GM18498 (cell line): ENCODE measurements at regions not wholly inside any gene's neighbourhood (a gene's known extent, or its start where the extent isn't known, plus 50 kb on each side); places are given as distances from the start of the nearest gene placed in this dataset.

Source experiments
- ATAC-seq: cut with Tn5 transposase; IDR thresholded peaks from one replicate; pipeline ENCODE4 v1.9.1; 2021; ENCODE audit warnings: mild to moderate bottlenecking, moderate library complexity; ENCODE audit not compliant: unreplicated experiment

DNA sequence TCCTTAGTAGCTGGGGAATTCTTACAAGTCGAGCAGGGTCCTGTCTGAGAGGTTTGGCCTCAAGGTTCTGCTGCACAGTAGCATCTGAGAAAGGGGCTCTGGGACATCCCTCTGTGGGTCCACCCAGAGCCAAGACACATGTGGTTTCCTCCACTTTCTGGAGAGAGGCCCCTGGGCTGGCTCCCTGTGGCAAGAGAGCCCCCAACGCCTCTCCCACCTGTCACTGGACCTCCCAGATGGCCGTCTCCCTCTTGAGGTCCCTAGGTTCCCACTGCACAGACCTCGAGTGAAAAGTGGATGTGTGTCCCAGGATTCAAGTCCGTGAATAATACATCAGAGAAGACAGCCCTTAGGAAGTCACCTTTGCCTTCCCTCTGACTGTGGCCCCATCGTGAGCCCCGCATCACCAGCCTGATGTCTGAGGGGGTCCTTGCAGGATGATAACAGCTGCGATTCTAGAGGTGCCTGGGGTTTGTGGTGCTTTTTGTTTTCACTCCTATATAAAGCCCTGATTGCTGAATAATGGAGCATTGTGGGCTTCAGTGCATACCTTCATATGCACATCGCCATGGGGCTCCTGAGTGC lies 319.0 kb downstream of the GLRX3 start:
- ATAC-seq: no peak

GRCh38 chr10:130455791-130456190 lies 319.6 kb downstream of the GLRX3 start:
- no peak for ATAC-seq

DNA sequence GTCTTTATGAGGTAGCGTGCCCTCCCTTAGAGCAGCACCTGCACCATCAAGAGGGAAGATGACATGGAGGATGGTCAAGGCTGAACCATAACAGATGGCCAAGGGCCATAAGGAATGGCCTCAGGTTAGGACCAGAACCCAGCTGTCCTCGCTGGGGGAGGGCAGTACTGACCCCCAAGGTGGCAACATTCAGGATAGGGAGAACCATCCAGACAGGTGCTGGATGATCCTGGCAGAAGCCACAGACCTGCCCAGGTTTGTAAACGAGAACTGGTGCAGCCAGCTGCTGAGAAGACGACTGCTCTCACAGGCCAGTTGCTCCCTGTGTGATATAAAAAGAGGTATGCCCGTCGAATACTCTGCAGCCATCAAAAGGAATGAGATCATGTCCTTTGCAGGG lies 320.4 kb downstream of the GLRX3 start:
- no peak for ATAC-seq

DNA sequence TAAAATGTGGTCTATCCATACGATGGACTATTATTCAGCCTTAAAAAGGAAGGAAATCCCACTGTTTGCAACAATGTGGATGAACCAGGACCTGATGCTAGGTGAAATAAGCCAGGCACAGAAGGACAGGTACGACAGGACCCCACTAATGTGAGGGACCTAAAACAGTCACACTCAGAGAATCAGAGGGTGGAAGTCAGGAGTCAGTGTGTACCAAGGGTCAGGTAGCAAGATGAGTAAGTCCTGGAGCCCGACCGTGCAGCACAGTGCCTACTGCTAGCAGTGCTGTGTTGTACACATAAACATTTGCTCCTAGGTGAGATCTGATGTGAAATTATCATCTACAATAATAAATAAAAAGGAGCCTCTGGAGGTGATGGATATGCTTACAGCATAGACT lies 322.3 kb downstream of the GLRX3 start:
- no peak for ATAC-seq

DNA sequence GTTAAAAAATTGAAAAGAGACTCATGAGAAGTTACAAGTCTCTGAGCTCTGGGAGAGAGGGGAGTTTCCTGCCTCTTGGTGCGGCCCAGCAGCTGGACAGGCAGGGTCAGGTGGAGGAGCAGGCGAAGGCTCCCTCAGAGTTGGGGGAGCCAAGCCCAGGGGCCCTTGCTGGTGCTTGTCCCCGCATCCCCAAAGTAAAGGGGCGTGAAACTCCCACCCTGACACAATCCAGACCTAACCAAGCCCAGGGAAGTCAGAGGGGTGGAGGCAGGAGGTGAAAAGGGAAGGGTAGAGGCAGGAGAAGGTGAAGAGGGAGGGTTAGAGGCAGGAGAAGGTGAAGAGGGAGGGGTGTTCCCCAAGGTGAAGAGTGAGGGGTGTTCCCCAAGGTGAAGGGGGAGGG lies 322.8 kb downstream of the GLRX3 start:
- no peak for ATAC-seq

DNA sequence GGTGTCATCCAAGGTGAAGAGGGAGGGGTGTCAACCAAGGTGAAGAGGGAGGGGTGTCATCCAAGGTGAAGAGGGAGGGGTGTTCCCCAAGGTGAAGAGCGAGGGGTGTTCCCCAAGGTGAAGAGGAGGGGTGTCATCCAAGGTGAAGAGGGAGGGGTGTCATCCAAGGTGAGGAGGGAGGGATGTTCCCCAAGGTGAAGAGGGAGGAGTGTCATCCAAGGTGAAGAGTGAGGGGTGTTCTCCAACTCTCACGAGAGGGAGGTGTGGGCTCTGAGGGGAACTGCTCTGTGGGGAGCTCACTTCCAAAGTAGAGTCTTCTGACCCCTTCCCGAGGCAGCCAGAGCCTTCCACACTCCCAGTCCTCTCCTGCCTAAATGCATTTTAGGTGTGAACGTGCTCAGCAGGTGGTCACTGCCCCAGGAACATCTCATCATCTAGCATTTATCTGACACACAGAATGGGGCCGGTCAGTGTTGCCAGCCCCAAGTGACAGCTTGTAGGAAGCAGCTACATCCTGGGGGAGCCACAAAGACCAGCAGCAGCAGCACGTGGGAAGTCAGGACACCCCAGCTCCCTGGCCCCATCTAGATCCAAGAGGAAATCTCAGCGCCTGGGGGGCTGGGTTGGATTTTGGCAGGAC lies 323.8 kb downstream of the GLRX3 start:
- no peak for ATAC-seq

- no peak for ATAC-seq
Measured at GRCh38 chr10:130461631-130462030, 325.4 kb downstream of the GLRX3 start.

GRCh38 chr10:130463104-130463875 lies 327.1 kb downstream of the GLRX3 start:
- ATAC-seq: no peak

GRCh38 chr10:130463876-130464364 lies 327.7 kb downstream of the GLRX3 start:
- no peak for ATAC-seq

DNA sequence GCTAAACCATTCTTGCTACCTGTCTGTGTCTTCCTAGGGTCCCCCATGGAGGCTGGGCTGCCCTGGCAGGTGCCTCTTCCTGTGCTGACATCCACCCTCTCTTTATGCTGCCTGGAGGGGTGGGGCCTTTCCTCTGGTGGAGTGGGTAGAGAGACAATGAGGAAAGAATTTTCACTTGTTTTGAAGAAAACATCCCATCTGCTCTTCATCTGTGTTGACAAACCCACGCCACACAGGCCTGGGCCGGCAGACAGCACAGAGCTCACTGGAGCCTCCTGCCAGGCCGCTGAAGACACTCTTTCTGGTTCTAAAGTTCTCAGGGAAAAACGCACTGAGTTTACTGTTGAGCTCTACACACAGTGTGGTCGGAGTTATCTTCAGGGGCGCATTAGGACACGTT lies 328.2 kb downstream of the GLRX3 start:
- no peak for ATAC-seq

DNA sequence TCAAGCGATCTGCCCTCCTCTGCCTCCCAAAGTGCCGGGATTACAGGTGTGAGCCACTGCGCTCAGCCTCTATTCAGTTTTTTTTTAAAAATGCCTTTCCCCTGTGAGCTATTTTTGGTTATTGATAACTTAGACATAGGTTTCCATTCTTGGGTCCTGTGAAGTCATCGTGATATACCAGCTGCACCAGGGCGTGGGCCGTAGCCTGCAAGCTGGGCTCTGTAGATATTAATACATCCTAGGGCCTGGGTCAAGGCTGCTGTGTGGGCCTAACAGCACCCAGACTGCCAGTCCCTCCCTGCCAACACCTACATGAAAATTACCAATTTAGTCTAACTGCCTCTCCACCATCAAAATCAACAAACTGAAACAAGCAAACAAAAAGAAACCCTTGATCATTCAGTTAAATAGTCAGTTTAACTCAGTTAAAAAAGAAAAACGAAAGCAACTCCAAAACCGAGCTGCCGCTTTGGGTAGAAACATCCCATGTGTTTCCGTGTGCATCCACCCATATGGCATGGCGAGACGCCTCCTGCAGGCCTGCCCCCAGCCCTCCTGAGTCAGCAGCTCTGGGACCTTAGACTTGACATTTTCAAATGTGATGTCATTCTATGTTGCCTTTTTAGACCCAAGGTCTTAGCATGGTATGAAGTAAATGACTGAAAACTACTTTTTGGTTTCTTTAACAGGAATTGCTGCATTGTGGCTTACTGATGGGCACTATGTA lies 330.2 kb downstream of the GLRX3 start:
- no peak for ATAC-seq

DNA sequence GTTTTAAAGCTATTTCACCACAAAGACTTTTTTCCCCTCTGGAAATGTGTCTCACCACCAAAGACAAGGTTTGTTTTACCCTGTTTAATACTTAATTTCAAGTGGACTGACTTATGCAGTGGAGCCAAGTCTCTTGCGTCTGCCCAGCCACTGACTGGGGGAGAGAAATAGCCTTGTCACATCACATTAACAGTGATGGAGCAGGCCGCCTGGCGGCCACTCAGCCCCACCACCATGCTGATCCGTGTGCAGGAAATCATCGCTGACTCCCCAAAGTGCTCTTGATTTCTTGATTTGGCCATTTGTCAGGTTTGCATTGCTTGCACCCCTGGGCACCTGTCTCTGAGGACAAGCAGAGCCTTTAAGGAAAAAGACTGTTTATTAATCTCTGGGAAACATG lies 334.1 kb downstream of the GLRX3 start:
- no peak for ATAC-seq

DNA sequence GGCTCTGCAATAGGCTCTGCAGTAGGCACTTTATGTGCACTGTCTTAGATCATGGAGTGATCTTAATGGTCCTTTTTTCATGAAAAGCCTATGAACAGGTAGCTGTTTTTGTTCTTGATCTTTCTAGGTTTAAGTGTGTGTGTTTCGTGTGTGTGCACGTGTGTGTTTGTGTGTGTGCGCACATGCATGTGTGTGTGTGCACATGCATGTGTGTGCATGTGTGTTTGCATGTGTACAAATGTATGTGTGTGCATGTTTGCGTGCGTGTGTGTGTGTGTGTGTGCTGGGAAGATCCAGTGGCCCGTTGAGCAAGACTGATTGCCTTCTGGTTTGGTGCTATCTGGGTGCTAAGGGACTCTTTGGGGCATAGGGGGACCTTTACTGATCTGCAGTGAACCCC lies 334.8 kb downstream of the GLRX3 start:
- ATAC-seq: no peak

- no peak for ATAC-seq
Measured at GRCh38 chr10:130471486-130471885, 335.3 kb downstream of the GLRX3 start.

DNA sequence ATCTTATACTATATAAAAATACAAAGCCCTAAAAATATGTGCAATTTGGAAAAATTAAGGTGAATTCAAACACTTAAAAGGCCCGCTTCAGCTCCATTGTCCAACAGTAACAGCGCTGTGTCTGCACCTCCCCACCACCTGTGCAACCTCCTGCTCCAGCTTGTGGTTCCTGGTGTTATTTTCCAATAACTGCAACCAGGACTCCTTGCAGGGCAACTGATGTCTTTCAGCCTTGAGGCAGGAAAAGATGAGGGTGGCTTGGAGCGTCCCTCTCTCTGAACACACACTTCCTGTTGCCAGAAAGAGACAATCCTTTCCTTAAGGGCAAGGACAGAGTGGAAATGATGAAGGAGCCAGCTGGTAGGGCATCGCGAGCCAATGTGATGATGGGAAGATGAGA lies 336.0 kb downstream of the GLRX3 start:
- no peak for ATAC-seq

DNA sequence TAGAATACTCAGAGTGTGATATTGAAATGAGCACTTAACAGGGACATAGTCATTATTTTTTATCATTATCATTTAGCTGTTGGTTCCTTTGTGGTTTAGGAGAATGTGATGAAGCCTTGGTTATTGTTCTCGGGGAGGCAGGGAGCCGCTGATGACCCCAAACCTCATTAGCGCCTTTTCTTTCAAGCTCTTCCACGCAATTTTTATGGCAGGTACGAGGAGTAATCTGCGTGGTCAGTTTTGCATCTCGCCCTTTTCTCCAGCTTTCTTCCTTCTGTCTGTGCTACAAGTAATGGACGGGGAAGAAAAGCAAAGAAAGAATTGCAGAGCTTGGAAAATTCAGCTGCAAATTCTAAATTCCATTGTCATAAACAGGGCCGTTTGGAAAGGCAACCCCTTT lies 338.4 kb downstream of the GLRX3 start:
- ATAC-seq: no peak

DNA sequence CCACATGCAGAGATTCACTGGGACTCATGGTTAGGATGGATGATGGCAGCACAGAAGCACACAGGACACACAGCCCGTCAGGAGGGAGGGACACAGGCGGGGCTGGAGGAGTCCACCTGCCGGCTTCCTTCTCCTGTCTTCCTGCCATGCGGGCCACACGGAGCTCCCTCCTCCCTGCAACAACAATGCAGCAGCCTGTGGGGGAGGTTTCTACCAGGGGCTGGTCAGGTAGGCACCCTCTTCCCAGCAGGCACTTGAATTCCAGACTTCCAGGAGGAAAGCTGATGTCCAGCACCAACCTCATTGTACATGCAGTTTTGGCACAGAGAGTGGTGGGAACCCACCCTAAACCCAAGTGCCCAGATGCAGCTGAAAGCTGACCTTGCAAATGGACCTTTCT lies 341.2 kb downstream of the GLRX3 start:
- no peak for ATAC-seq

DNA sequence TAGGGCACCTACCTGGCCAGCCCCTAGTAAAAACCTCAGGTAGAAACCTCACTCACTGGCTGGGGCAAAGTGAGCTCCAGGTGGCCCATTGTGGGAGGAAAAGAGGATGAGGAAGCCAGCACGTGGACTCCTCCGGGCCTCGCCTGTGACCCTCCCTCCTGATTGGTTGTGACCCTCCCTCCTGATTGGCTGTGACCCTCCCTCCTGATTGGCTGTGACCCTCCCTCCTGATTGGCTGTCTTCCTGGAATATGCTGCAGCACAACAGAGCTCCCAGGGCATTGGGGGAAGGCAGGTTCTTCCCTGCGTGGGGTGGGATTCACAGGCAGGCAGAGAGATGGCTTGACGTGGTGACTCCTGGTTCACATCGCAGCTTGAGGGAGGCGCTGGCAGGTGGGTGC lies 343.0 kb downstream of the GLRX3 start:
- no peak for ATAC-seq

- ATAC-seq: no peak
Measured at GRCh38 chr10:130479926-130480325, 343.7 kb downstream of the GLRX3 start.

GRCh38 chr10:130480491-130480890 lies 344.3 kb downstream of the GLRX3 start:
- no peak for ATAC-seq

DNA sequence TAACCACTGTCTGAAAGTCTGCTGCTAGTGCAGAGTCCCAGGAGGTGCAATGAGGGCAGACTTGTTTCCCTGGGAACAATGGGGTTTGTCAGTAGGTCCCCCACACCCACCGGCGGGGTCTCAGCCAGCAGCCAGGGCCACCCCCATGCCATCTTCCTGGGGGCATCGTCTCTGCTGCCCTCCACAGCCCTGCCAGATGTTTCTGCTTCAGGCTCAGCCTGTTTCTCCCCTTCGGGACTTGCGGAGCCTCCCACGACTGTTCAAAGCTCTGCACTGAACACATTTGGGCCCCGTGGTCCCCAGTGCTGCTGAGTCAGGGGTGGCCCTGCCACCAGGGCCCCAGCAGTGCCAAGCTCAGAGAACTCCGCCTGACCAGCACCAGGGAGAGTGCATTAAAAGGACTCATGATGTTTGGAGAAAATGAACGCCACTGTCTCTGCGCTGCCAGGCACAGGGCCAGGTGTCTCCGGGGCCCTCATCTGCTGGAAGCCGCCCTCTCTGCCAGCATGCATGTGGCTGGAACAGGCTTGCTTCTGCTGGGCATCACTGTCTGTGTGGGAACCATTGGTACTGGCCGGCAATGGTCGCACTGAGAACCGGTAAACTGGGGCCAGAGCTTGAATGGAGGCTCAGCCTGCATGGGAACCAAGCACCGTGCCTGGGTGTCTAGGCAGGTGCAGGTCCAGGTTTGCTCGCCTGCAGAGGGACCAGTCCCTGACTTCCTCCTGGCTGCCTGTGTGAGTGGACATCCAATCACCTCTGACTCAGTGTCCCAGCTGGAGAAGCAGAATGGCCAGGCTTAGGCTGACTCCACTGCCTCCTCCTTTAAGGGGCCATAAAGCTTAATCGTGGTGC lies 345.1 kb downstream of the GLRX3 start:
- ATAC-seq: no peak
